ENCODE measurements at regions not wholly inside any gene's neighbourhood (a gene's known extent, or its start where the extent isn't known, plus 50 kb on each side); places are given as distances from the start of the nearest gene placed in this dataset.

GRCh38 chr7:131649879-131650278 lies 93.5 kb upstream of the PODXL start:
- H3K27ac ChIP-seq (ENCODE audit: low read depth, low read length) = no peak overlapping the region
- H3K4me3 ChIP-seq (ENCODE audit: low read length in 2 of 2) = no peak overlapping the region
- intact Hi-C loops (cut with micrococcal nuclease) = loop anchor here (5.0 kb wide), 1 partner anchor 103 kb away; no protein-coding TSS in a partner anchor
- no peaks in the 10 kb centered on the region for H3K27me3 ChIP-seq (ENCODE audit: insufficient read depth, low read length)
- Mint-ChIP-seq H3K36me3 (no peaks in the 10 kb centered on the region), H3K4me1 (peaks cover 0 to 8% (median 5%) of the 10 kb centered on the region in 4 donors), H3K27ac (peak overlapping the region in 1 of 7 donors; percentile 82), H3K9me3 (no peaks in the 10 kb centered on the region), H3K4me3 (no peak overlapping the region), H3K27me3 (peaks cover 4 to 11% of the 10 kb centered on the region in 2 donors)
- no peaks in the 10 kb centered on the region for H3K36me3 ChIP-seq (ENCODE audit: insufficient read depth, low read length)
- no peaks in the 10 kb centered on the region for H3K4me1 ChIP-seq (ENCODE audit: insufficient read depth, low read length)
- CTCF ChIA-PET (ENCODE audit: partially characterized antibody) = interaction anchor here (0.6 kb wide), 1 partner anchor 141 kb away, joined by 3 read pairs; no protein-coding TSS in a partner anchor
- POLR2A ChIA-PET (ENCODE audit: partially characterized antibody) = no interaction called here
- DNase-seq = no peak
- no peaks in the 10 kb centered on the region for H3K9me3 ChIP-seq (ENCODE audit: control insufficient read depth in 1 of 2, low read length in 2 of 2)

GRCh38 chr7:131649003-131649541 lies 92.6 kb upstream of the PODXL start:
- no peaks in the 10 kb centered on the region for H3K36me3 ChIP-seq (ENCODE audit: insufficient read depth, low read length)
- no peak for DNase-seq
- peaks cover 0 to 3% (median 2%) of the 10 kb centered on the region in 4 donors for H3K4me1 Mint-ChIP-seq
- peaks cover 4 to 9% of the 10 kb centered on the region in 2 donors for H3K27me3 Mint-ChIP-seq
- no peak overlapping the region for H3K27ac ChIP-seq (ENCODE audit: low read depth, low read length)
- ChIA-PET CTCF (ENCODE audit: partially characterized antibody) (no interaction called here), POLR2A (ENCODE audit: partially characterized antibody) (no interaction called here)
- no peak overlapping the region for H3K27ac Mint-ChIP-seq
- no peaks in the 10 kb centered on the region for H3K4me1 ChIP-seq (ENCODE audit: insufficient read depth, low read length)
- H3K4me3 ChIP-seq (ENCODE audit: low read length in 2 of 2) = no peak overlapping the region
- no peaks in the 10 kb centered on the region for H3K36me3 Mint-ChIP-seq
- no peaks in the 10 kb centered on the region for H3K9me3 Mint-ChIP-seq
- H3K27me3 ChIP-seq (ENCODE audit: insufficient read depth, low read length) = no peaks in the 10 kb centered on the region
- no peaks in the 10 kb centered on the region for H3K9me3 ChIP-seq (ENCODE audit: control insufficient read depth in 1 of 2, low read length in 2 of 2)
- no peak overlapping the region for H3K4me3 Mint-ChIP-seq
- intact Hi-C loops (cut with micrococcal nuclease) = no loop called here

- no peaks in the 10 kb centered on the region for H3K9me3 ChIP-seq (ENCODE audit: control insufficient read depth in 1 of 2, low read length in 2 of 2)
- no peaks in the 10 kb centered on the region for H3K9me3 Mint-ChIP-seq
- POLR2A ChIA-PET (ENCODE audit: partially characterized antibody) = no interaction called here
- no peak overlapping the region for H3K4me3 Mint-ChIP-seq
- H3K4me3 ChIP-seq (ENCODE audit: low read length in 2 of 2) = no peak overlapping the region
- H3K4me1 Mint-ChIP-seq = no peaks in the 10 kb centered on the region
- H3K4me1 ChIP-seq (ENCODE audit: insufficient read depth, low read length) = no peaks in the 10 kb centered on the region
- H3K27ac ChIP-seq (ENCODE audit: low read depth, low read length) = no peak overlapping the region
- H3K27me3 ChIP-seq (ENCODE audit: insufficient read depth, low read length) = no peaks in the 10 kb centered on the region
- CTCF ChIA-PET (ENCODE audit: partially characterized antibody) = interaction anchor here (0.9 kb wide), 1 partner anchor 9 kb away, joined by 4 read pairs; no protein-coding TSS in a partner anchor
- no peak for DNase-seq
- peaks cover 3 to 6% of the 10 kb centered on the region in 2 donors for H3K27me3 Mint-ChIP-seq
- intact Hi-C loops (cut with micrococcal nuclease) = no loop called here
- no peaks in the 10 kb centered on the region for H3K36me3 ChIP-seq (ENCODE audit: insufficient read depth, low read length)
- H3K36me3 Mint-ChIP-seq = no peaks in the 10 kb centered on the region
- no peak overlapping the region for H3K27ac Mint-ChIP-seq
Measured at GRCh38 chr7:131648491-131648890, 92.1 kb upstream of the PODXL start.

GRCh38 chr7:131646203-131646602 lies 89.8 kb upstream of the PODXL start:
- no peaks in the 10 kb centered on the region for H3K36me3 ChIP-seq (ENCODE audit: insufficient read depth, low read length)
- no peaks in the 10 kb centered on the region for H3K9me3 ChIP-seq (ENCODE audit: control insufficient read depth in 1 of 2, low read length in 2 of 2)
- H3K4me1 Mint-ChIP-seq = no peaks in the 10 kb centered on the region
- intact Hi-C loops (cut with micrococcal nuclease) = no loop called here
- no peaks in the 10 kb centered on the region for H3K27me3 ChIP-seq (ENCODE audit: insufficient read depth, low read length)
- POLR2A ChIA-PET (ENCODE audit: partially characterized antibody) = no interaction called here
- no peak overlapping the region for H3K27ac Mint-ChIP-seq
- H3K27me3 Mint-ChIP-seq = peaks cover 5 to 10% of the 10 kb centered on the region in 2 donors
- no peaks in the 10 kb centered on the region for H3K36me3 Mint-ChIP-seq
- peak overlapping the region in 1 of 8 donors; percentile 31 for H3K4me3 Mint-ChIP-seq
- H3K4me1 ChIP-seq (ENCODE audit: insufficient read depth, low read length) = no peaks in the 10 kb centered on the region
- DNase-seq = no peak
- CTCF ChIA-PET (ENCODE audit: partially characterized antibody) = interaction anchor here (0.9 kb wide), 1 partner anchor 13 kb away, joined by 3 read pairs; no protein-coding TSS in a partner anchor
- H3K9me3 Mint-ChIP-seq = no peaks in the 10 kb centered on the region
- H3K27ac ChIP-seq (ENCODE audit: low read depth, low read length) = no peak overlapping the region
- H3K4me3 ChIP-seq (ENCODE audit: low read length in 2 of 2) = no peak overlapping the region

- ChIA-PET POLR2A (ENCODE audit: partially characterized antibody) (no interaction called here), CTCF (ENCODE audit: partially characterized antibody) (no interaction called here)
- no peaks in the 10 kb centered on the region for H3K36me3 ChIP-seq (ENCODE audit: insufficient read depth, low read length)
- Mint-ChIP-seq H3K27me3 (peaks cover 3 to 9% of the 10 kb centered on the region in 2 donors), H3K27ac (no peak overlapping the region), H3K9me3 (no peaks in the 10 kb centered on the region), H3K4me3 (no peak overlapping the region), H3K4me1 (no peaks in the 10 kb centered on the region), H3K36me3 (no peaks in the 10 kb centered on the region)
- H3K4me1 ChIP-seq (ENCODE audit: insufficient read depth, low read length) = no peaks in the 10 kb centered on the region
- no peak for DNase-seq
- H3K27me3 ChIP-seq (ENCODE audit: insufficient read depth, low read length) = no peaks in the 10 kb centered on the region
- no peak overlapping the region for H3K27ac ChIP-seq (ENCODE audit: low read depth, low read length)
- H3K9me3 ChIP-seq (ENCODE audit: control insufficient read depth in 1 of 2, low read length in 2 of 2) = no peaks in the 10 kb centered on the region
- intact Hi-C loops (cut with micrococcal nuclease) = no loop called here
- no peak overlapping the region for H3K4me3 ChIP-seq (ENCODE audit: low read length in 2 of 2)
Measured at GRCh38 chr7:131642429-131642828, 86.0 kb upstream of the PODXL start.

- Histone ChIP-seq H3K4me3 (ENCODE audit: low read length in 2 of 2) (no peak overlapping the region), H3K27ac (ENCODE audit: low read depth, low read length) (no peak overlapping the region), H3K9me3 (ENCODE audit: control insufficient read depth in 1 of 2, low read length in 2 of 2) (no peaks in the 10 kb centered on the region), H3K36me3 (ENCODE audit: insufficient read depth, low read length) (no peaks in the 10 kb centered on the region), H3K27me3 (ENCODE audit: insufficient read depth, low read length) (no peaks in the 10 kb centered on the region), H3K4me1 (ENCODE audit: insufficient read depth, low read length) (no peaks in the 10 kb centered on the region)
- no peaks in the 10 kb centered on the region for H3K9me3 Mint-ChIP-seq
- CTCF ChIA-PET (ENCODE audit: partially characterized antibody) = no interaction called here
- no peak for DNase-seq
- POLR2A ChIA-PET (ENCODE audit: partially characterized antibody) = no interaction called here
- H3K36me3 Mint-ChIP-seq = no peaks in the 10 kb centered on the region
- H3K27me3 Mint-ChIP-seq = peaks cover 3 to 13% of the 10 kb centered on the region in 2 donors
- H3K4me3 Mint-ChIP-seq = no peak overlapping the region
- H3K4me1 Mint-ChIP-seq = no peaks in the 10 kb centered on the region
- intact Hi-C loops (cut with micrococcal nuclease) = no loop called here
- no peak overlapping the region for H3K27ac Mint-ChIP-seq
Measured at GRCh38 chr7:131640686-131641085, 84.3 kb upstream of the PODXL start.

GRCh38 chr7:131638641-131639430 lies 82.4 kb upstream of the PODXL start:
- H3K27me3 Mint-ChIP-seq = peaks cover 0 to 13% of the 10 kb centered on the region in 2 donors
- no peaks in the 10 kb centered on the region for H3K27me3 ChIP-seq (ENCODE audit: insufficient read depth, low read length)
- H3K27ac Mint-ChIP-seq = no peak overlapping the region
- H3K36me3 Mint-ChIP-seq = no peaks in the 10 kb centered on the region
- CTCF ChIA-PET (ENCODE audit: partially characterized antibody) = interaction anchor here (0.5 kb wide), 1 partner anchor 21 kb away, joined by 3 read pairs; no protein-coding TSS in a partner anchor
- no peak overlapping the region for H3K27ac ChIP-seq (ENCODE audit: low read depth, low read length)
- H3K4me1 ChIP-seq (ENCODE audit: insufficient read depth, low read length) = no peaks in the 10 kb centered on the region
- no peaks in the 10 kb centered on the region for H3K9me3 Mint-ChIP-seq
- POLR2A ChIA-PET (ENCODE audit: partially characterized antibody) = no interaction called here
- no peak for DNase-seq
- H3K4me1 Mint-ChIP-seq = no peaks in the 10 kb centered on the region
- H3K36me3 ChIP-seq (ENCODE audit: insufficient read depth, low read length) = no peaks in the 10 kb centered on the region
- no peak overlapping the region for H3K4me3 Mint-ChIP-seq
- intact Hi-C loops (cut with micrococcal nuclease) = no loop called here
- H3K9me3 ChIP-seq (ENCODE audit: control insufficient read depth in 1 of 2, low read length in 2 of 2) = no peaks in the 10 kb centered on the region
- no peak overlapping the region for H3K4me3 ChIP-seq (ENCODE audit: low read length in 2 of 2)

All from CD4-positive, alpha-beta memory T cell (primary cell).